Ecto neural progenitor cell (in vitro differentiated cells): ENCODE measurements at regions not wholly inside any gene's neighbourhood (a gene's known extent, or its start where the extent isn't known, plus 50 kb on each side); places are given as distances from the start of the nearest gene placed in this dataset.
"Not testable (repeated sequence)": the region's sequence is repeated elsewhere in the genome, so short reads cannot be mapped to it uniquely, and the experiment has no call there.

Experiments used
- DNase-seq: peaks from one replicate; pipeline ENCODE4 v3.0.0-alpha.2; 2018; ENCODE audit warnings: low spot score

GRCh38 chr4:112082954-112083586 is 62.2 kb upstream of the FAM241A start:
- DNase-seq, result no peak

DNA sequence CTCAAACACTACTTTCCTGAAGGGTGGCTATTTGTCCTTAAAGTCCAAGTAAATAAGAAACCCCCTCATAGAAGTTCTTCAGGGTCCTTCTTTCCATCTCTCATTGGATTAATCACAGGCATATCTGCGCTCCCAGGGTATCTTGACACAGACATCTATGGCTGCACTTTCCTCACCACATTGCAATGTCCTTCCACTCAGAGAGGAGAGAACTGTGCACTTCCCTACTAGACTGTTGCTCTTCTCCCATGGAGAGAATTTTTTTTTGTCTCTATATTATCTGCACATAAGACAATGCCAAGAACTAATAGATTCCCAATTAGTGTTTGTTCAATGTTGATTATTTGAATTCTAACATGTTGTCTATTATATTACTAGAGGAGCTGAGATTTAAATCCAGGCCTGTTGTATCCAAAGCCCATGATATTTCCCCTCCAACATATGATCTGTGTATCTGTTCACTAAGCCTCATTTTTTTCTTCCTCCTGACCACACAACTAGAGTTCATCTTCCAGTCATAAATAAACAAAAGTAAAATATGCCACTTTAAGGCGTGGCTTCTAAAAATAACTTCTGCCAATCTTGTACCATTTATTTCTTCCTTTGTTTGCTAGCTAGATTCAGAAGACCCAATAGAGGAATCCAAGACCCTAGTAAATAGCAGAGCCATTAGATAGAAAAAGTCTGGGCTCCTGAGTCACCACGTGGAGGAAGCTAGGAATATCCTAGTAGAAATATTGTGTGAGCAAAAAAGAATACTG is 61.5 kb upstream of the FAM241A start:
- no peak for DNase-seq

GRCh38 chr4:112085156-112086035 is 59.9 kb upstream of the FAM241A start:
- DNase-seq, result no peak

DNA sequence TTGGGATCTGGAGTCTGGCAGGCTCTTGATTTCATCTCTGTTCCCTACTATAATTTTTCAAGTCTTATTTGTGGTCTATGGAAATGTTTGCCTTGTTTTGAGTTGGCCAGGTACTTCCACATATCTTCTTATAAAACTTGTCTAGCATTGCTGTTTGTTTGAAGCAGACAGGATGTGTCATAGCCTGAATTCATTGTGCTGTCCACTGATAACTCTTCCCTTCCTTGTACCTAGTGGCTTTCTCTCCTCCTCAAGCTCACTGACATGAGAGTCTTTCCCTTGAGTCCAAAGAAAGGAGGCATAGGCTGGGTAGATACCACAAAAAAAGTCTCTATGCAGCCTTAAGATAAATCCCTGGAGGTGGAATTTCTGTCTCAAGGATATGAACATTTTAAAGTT is 59.2 kb upstream of the FAM241A start:
- no peak for DNase-seq

GRCh38 chr4:112086661-112087060 is 58.6 kb upstream of the FAM241A start:
- not testable (repeated sequence) for DNase-seq

GRCh38 chr4:112092330-112092729 is 52.9 kb upstream of the FAM241A start:
- DNase-seq, result not testable (repeated sequence)

GRCh38 chr4:112093636-112094202 is 51.5 kb upstream of the FAM241A start:
- no peak for DNase-seq

DNA sequence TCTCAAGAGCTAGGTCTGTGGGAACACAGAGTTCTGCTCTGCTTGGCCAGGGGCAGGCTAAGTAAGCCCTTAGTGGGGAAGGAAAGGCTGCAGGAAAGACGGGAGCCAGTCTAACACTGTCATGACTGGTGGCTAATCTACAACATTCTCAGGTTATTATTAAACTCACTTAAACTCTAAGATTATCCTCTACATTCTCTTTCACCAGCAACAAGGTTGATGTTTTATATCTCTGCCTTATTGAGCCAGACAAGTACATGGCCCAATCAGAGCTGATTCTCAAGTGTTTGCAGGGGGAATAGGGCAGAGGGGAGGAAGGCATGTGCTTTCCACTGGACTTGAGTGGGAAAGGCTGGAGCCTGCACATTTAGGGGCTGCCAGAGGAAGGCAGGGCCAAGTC is 50.9 kb upstream of the FAM241A start:
- no peak for DNase-seq
